Endothelial cell (in vitro differentiated cells): ENCODE measurements at regions not wholly inside any gene's neighbourhood (a gene's known extent, or its start where the extent isn't known, plus 50 kb on each side); places are given as distances from the start of the nearest gene placed in this dataset.

Experiments
- DNase-seq: peaks from one replicate; pipeline ENCODE4 v3.0.0; 2021; ENCODE audit warnings: low spot score
- H3K27ac Mint-ChIP-seq: one replicate; pipeline ENCODE4 v1.8.0; 2021; ENCODE audit warnings: mixed read lengths, inconsistent platforms; ENCODE audit not compliant: unreplicated experiment
- H3K27me3 Mint-ChIP-seq: one replicate; pipeline ENCODE4 v1.8.0; 2021; ENCODE audit warnings: mild to moderate bottlenecking, moderate library complexity, mixed read lengths, inconsistent platforms; ENCODE audit not compliant: unreplicated experiment
- H3K36me3 Mint-ChIP-seq: one replicate; pipeline ENCODE4 v1.8.0; 2021; ENCODE audit warnings: mild to moderate bottlenecking, low read depth, mixed read lengths, inconsistent platforms; ENCODE audit not compliant: unreplicated experiment
- H3K4me1 Mint-ChIP-seq: one replicate; pipeline ENCODE4 v1.8.0; 2021; ENCODE audit warnings: mild to moderate bottlenecking, mixed read lengths, inconsistent platforms; ENCODE audit not compliant: unreplicated experiment
- H3K4me3 Mint-ChIP-seq: one replicate; pipeline ENCODE4 v1.8.0; 2021; ENCODE audit warnings: mild to moderate bottlenecking, mixed read lengths, inconsistent platforms; ENCODE audit not compliant: unreplicated experiment
- H3K9me3 Mint-ChIP-seq: one replicate; pipeline ENCODE4 v1.8.0; 2021; ENCODE audit warnings: mixed read lengths, inconsistent platforms; ENCODE audit not compliant: unreplicated experiment
- TF ChIP-seq, protein P1 (sequence below): fragments of 200-600 bp; sonication (generic); IDR thresholded peaks from one replicate; pipeline ENCODE4 v1.5.0; 2021; ENCODE audit warnings: antibody characterized with exemption; ENCODE audit not compliant: unreplicated experiment

- TF ChIP-seq, protein P1, sequence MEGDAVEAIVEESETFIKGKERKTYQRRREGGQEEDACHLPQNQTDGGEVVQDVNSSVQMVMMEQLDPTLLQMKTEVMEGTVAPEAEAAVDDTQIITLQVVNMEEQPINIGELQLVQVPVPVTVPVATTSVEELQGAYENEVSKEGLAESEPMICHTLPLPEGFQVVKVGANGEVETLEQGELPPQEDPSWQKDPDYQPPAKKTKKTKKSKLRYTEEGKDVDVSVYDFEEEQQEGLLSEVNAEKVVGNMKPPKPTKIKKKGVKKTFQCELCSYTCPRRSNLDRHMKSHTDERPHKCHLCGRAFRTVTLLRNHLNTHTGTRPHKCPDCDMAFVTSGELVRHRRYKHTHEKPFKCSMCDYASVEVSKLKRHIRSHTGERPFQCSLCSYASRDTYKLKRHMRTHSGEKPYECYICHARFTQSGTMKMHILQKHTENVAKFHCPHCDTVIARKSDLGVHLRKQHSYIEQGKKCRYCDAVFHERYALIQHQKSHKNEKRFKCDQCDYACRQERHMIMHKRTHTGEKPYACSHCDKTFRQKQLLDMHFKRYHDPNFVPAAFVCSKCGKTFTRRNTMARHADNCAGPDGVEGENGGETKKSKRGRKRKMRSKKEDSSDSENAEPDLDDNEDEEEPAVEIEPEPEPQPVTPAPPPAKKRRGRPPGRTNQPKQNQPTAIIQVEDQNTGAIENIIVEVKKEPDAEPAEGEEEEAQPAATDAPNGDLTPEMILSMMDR, result no peak
- H3K4me1 Mint-ChIP-seq, result no peaks in the 10 kb centered on the region
- H3K4me3 Mint-ChIP-seq, result no peak overlapping the region
Measured at GRCh38 chr7:53771701-53772100, 736.3 kb downstream of the POM121L12 start.

GRCh38 chr7:53776323-53776722 lies 740.9 kb downstream of the POM121L12 start:
- Mint-ChIP-seq H3K27ac (no peak overlapping the region), H3K4me1 (no peaks in the 10 kb centered on the region), H3K36me3 (no peaks in the 10 kb centered on the region), H3K9me3 (no peaks in the 10 kb centered on the region), H3K4me3 (no peak overlapping the region), H3K27me3 (no peaks in the 10 kb centered on the region)
- DNase-seq, result no peak
- TF ChIP-seq, protein P1, result no peak

More at GRCh38 chr7:53771701-53772100, 736.3 kb downstream of the POM121L12 start:
- no peaks in the 10 kb centered on the region for H3K9me3 Mint-ChIP-seq
- no peaks in the 10 kb centered on the region for H3K36me3 Mint-ChIP-seq
- H3K27ac Mint-ChIP-seq, result no peak overlapping the region
- no peak for DNase-seq
- H3K27me3 Mint-ChIP-seq, result no peaks in the 10 kb centered on the region

- DNase-seq, result no peak
- H3K27ac Mint-ChIP-seq, result no peak overlapping the region
- H3K27me3 Mint-ChIP-seq, result no peaks in the 10 kb centered on the region
- H3K9me3 Mint-ChIP-seq, result no peaks in the 10 kb centered on the region
- no peaks in the 10 kb centered on the region for H3K36me3 Mint-ChIP-seq
- no peak overlapping the region for H3K4me3 Mint-ChIP-seq
- H3K4me1 Mint-ChIP-seq, result no peaks in the 10 kb centered on the region
- TF ChIP-seq, protein P1, result no peak
Measured at GRCh38 chr7:53789741-53790140, 752.4 kb upstream of the VSTM2A start.

- Mint-ChIP-seq H3K4me1 (no peaks in the 10 kb centered on the region), H3K4me3 (no peak overlapping the region), H3K9me3 (no peaks in the 10 kb centered on the region), H3K36me3 (no peaks in the 10 kb centered on the region), H3K27ac (no peak overlapping the region), H3K27me3 (no peaks in the 10 kb centered on the region)
- TF ChIP-seq, protein P1, result no peak
- no peak for DNase-seq
Measured at GRCh38 chr7:53794816-53795215, 747.4 kb upstream of the VSTM2A start.

DNA sequence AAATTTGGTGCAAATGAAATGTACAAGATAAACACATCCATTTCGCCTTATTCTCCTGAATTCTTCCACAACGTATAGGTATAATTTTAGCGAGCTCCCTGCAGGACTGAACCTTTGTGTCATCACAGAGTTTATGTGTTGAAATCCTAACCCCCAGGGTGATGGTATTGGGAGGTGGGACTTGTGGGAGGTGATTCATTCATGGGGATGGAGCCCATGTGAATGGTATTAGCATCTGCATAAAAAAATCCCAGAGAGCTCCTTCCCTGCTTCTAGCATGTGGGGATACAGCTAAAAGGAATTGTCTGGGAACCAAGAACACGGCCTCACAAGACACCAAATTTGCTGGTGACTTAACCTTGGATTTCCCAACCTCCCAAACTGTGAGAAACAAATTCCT lies 741.4 kb upstream of the VSTM2A start:
- H3K9me3 Mint-ChIP-seq, result no peaks in the 10 kb centered on the region
- TF ChIP-seq, protein P1, result no peak
- H3K36me3 Mint-ChIP-seq, result no peaks in the 10 kb centered on the region
- H3K4me3 Mint-ChIP-seq, result no peak overlapping the region
- H3K27ac Mint-ChIP-seq, result no peak overlapping the region
- H3K4me1 Mint-ChIP-seq, result no peaks in the 10 kb centered on the region
- no peaks in the 10 kb centered on the region for H3K27me3 Mint-ChIP-seq
- DNase-seq, result no peak
